Adrenal gland (tissue), 9 donors: ENCODE measurements at regions not wholly inside any gene's neighbourhood (a gene's known extent, or its start where the extent isn't known, plus 50 kb on each side); places are given as distances from the start of the nearest gene placed in this dataset.

Source experiments
- DNase-seq, 7 donors: peaks; one replicate each; pipeline ENCODE4 v3.0.0-alpha.2; 2019 to 2020
- H3K27ac ChIP-seq, 5 donors: fragments of 200-600 bp; sonication (generic) in 4 of 5; 1 replicate in 3 of 5; 2 replicates in 2 of 5; pipeline versions ENCODE4 v1.5.1 to v1.8.0; 2016 to 2020; ENCODE audit warnings: mild to moderate bottlenecking in 1 of 5
- H3K27me3 ChIP-seq: fragments of 200-600 bp; 2 replicates; pipeline ENCODE4 v1.8.0; 2021
- H3K36me3 ChIP-seq, 2 donors: fragments of 200-600 bp; replicated peaks in 1 of 2; 1 replicate in 1 of 2; 2 replicates in 1 of 2; pipeline versions ENCODE4 v1.5.1 to v1.8.0; 2018 to 2022
- H3K4me1 ChIP-seq, 2 donors: fragments of 200-600 bp; replicated peaks in 1 of 2; 1 replicate in 1 of 2; 2 replicates in 1 of 2; pipeline versions ENCODE4 v1.5.1 to v1.8.0; 2018 to 2021
- H3K4me3 ChIP-seq, 4 donors: fragments of 200-600 bp; sonication (generic) in 3 of 4; one replicate each; pipeline ENCODE4 v1.5.1; 2016 to 2018
- H3K9me3 ChIP-seq, 3 donors: fragments of 200-600 bp; sonication (generic) in 1 of 3; replicated peaks in 1 of 3; 1 replicate in 2 of 3; 2 replicates in 1 of 3; pipeline versions ENCODE4 v1.5.1 to v1.8.0; 2016 to 2021
- POLR2A ChIP-seq, 2 donors: fragments of 450-650 bp; IDR thresholded peaks; one replicate each; pipeline ENCODE4 v1.6.1; 2017; ENCODE audit warnings: antibody characterized with exemption in 2 of 2, mild to moderate bottlenecking in 2 of 2, moderate library complexity in 1 of 2
- WGBS, 4 donors: extraction: QIAGEN DNeasy Blood & Tissue Kit in 2 of 4; methylation state at CpG; one replicate each; pipeline versions ENCODE4 v1.1.5 to v1.1.7; 2013 to 2017; 5-methylcytosine and 5-hydroxymethylcytosine counted together
- intact Hi-C, 2 donors: fragments of 100-400 bp; cut with DNase I; formaldehyde crosslinking; loops; one replicate each; pipeline versions ENCODE4 v1.14.1 to v1.15.0; 2022 to 2023
- TF ChIP-seq, protein P1 (sequence below), 6 experiments: fragments of 450-650 bp in 4 of 6; fragments of 200-600 bp in 2 of 6; sonication (generic) in 1 of 6; IDR thresholded peaks; 1 replicate in 5 of 6; 2 replicates in 1 of 6; pipeline versions ENCODE4 v1.5.1 to v1.8.0; 2016 to 2021; ENCODE audit warnings: antibody characterized with exemption in 6 of 6, mild to moderate bottlenecking in 2 of 6, moderate library complexity in 1 of 6
- donor health status: healthy with polysubstance abuse.
- donor health status: Bipolar disorder and iron deficiency.
- donor health status: DM: yes; HTN: yes; CAD: no.
- donor health status: DM: no; HTN: no; CAD: no.
- donor health status: DM: no; HTN: no; CAD: no.

DNA sequence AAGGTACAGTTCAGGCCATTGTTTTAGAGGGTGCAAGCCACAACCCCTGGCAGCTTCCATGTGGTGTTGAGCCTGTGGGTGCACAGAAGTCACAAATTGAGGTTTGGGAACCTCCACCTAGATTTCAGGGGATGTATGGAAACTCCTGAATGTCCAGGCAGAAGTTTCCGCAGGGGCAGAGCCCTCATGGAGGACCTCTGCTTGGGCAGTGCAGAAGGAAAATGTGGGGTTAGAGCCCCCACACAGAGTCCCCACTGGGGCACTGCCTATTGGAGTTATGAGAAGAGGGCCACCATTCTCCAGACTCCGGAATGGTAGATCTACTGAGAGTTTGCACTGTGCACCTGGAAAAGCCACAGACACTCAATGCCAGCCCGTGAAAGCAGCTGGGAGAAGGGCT lies 242.0 kb upstream of the ACTRT1 start:
- WGBS, 4 donors, result 59 to 89% (median 76%) methylated on average over 2 to 3 of the region's 3 CpGs
- TF ChIP-seq, protein P1, sequence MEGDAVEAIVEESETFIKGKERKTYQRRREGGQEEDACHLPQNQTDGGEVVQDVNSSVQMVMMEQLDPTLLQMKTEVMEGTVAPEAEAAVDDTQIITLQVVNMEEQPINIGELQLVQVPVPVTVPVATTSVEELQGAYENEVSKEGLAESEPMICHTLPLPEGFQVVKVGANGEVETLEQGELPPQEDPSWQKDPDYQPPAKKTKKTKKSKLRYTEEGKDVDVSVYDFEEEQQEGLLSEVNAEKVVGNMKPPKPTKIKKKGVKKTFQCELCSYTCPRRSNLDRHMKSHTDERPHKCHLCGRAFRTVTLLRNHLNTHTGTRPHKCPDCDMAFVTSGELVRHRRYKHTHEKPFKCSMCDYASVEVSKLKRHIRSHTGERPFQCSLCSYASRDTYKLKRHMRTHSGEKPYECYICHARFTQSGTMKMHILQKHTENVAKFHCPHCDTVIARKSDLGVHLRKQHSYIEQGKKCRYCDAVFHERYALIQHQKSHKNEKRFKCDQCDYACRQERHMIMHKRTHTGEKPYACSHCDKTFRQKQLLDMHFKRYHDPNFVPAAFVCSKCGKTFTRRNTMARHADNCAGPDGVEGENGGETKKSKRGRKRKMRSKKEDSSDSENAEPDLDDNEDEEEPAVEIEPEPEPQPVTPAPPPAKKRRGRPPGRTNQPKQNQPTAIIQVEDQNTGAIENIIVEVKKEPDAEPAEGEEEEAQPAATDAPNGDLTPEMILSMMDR (IDR thresholded peaks at IDR 0.05), result no peak
- TF ChIP-seq POLR2A (IDR thresholded peaks at IDR 0.05), result no peak
- no peak overlapping the region for H3K4me3 ChIP-seq
- no peak for DNase-seq
- H3K9me3 ChIP-seq, result no peaks in the 10 kb centered on the region
- H3K36me3 ChIP-seq, result no peaks in the 10 kb centered on the region
- no peak overlapping the region for H3K27ac ChIP-seq
- H3K4me1 ChIP-seq, result no peaks in the 10 kb centered on the region
- intact Hi-C loops, result no loop called here
- no peaks in the 10 kb centered on the region for H3K27me3 ChIP-seq

DNA sequence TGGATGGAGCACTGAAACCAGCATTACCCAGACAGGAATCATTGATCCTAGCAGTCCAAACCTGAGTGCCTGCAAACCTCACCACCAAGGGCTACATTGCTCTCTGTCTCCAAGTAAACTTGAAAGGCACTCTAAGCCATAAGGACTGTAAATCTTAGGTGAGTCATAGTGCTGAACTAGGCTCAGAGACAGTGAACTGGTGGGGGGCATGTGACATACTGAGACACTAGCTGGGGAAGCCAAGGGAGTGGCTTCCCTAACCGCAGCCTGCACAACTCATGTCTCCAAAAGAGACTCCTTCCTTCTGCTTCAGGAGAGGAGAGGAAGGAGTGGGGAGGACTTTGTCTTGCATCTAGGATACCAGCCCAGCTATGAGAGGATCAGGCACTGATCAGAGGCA lies 235.5 kb upstream of the ACTRT1 start:
- WGBS, 4 donors, result 77 to 90% (median 78%) methylated on average over 1 of the region's 1 CpG; no CpG with 5 or more reads in 1 of the 4 donors
- Histone ChIP-seq H3K4me3 (no peak overlapping the region), H3K4me1 (no peaks in the 10 kb centered on the region), H3K27me3 (no peaks in the 10 kb centered on the region), H3K36me3 (no peaks in the 10 kb centered on the region), H3K27ac (no peak overlapping the region), H3K9me3 (no peaks in the 10 kb centered on the region)
- TF ChIP-seq, protein P1 (IDR thresholded peaks at IDR 0.05), result no peak
- TF ChIP-seq POLR2A (IDR thresholded peaks at IDR 0.05), result no peak
- intact Hi-C loops, result no loop called here
- DNase-seq, result no peak

DNA sequence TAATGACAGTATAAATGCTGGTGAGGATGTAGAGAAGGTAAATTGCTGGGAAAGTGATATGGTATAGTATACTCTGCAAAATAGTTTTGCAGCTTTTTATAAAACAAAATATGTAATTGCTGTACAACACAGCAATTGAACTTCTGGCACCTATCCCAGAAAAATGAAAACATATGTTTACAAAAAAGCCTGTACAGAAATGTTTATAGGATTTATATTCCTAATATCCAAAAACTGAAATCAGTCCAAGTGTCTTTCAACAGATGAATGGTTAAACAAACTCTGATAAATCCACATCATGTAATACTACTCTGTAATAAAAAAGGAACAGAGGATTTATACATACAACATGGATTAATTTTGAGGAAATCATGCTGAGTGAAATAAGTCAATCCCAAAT lies 198.4 kb upstream of the ACTRT1 start:
- no peak overlapping the region for H3K27ac ChIP-seq
- intact Hi-C loops, result no loop called here
- H3K9me3 ChIP-seq, result no peaks in the 10 kb centered on the region
- H3K4me1 ChIP-seq, result no peaks in the 10 kb centered on the region
- H3K27me3 ChIP-seq, result no peaks in the 10 kb centered on the region
- no peaks in the 10 kb centered on the region for H3K36me3 ChIP-seq
- H3K4me3 ChIP-seq, result no peak overlapping the region
- DNase-seq, result no peak
- TF ChIP-seq POLR2A (IDR thresholded peaks at IDR 0.05), result no peak
- TF ChIP-seq, protein P1 (IDR thresholded peaks at IDR 0.05), result no peak

DNA sequence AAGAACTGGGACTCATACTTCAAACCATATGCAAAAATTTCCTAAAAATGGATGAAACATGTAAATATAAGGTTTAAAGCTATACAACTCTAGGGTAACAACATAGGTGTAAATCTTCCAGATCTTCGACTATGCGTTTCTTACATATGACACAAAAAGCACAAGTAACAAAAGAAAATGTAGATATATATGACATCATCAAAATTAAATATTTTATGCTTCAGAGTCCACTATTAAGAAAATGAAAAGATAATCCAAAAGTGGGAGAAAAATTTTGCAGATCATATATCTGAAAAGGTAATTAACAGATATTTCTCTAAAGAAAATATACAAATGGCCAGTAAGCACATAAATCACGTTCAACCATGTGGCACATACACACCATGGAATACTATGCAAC lies 164.2 kb upstream of the ACTRT1 start:
- DNase-seq, result no peak
- no peaks in the 10 kb centered on the region for H3K4me1 ChIP-seq
- 75 to 94% (median 88%) methylated on average over 3 of the region's 3 CpGs for WGBS, 4 donors
- H3K36me3 ChIP-seq, result no peaks in the 10 kb centered on the region
- H3K9me3 ChIP-seq, result no peaks in the 10 kb centered on the region
- no peak overlapping the region for H3K4me3 ChIP-seq
- no peaks in the 10 kb centered on the region for H3K27me3 ChIP-seq
- intact Hi-C loops, result no loop called here
- no peak overlapping the region for H3K27ac ChIP-seq
- TF ChIP-seq POLR2A (IDR thresholded peaks at IDR 0.05), result no peak
- TF ChIP-seq, protein P1 (IDR thresholded peaks at IDR 0.05), result no peak
